ENCODE measurements at regions not wholly inside any gene's neighbourhood (a gene's known extent, or its start where the extent isn't known, plus 50 kb on each side); places are given as distances from the start of the nearest gene placed in this dataset.

DNA sequence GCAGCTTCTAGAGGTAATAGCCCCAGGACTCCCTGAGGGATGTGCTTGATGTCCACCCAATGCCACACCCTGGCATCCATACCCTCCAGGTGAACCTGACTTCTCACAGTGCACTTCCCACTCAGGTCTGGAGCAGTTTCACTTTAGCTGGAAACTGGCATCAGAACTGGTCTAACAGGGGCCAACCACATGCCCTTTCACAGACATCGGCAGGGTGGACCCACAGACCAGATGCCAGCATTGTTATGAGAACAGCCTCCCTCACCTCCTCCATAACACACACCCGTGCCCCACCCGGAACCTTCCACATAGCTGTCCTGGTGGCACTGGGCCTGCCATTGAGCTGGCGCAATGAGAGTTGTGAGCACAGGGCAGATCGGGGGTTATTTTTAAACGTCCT is 77.4 kb upstream of the GPR12 start:
- POLR2A ChIA-PET = no interaction called here
- no peak overlapping the region for H3K4me2 ChIP-seq (ENCODE audit: low read length)
- no peaks in the 10 kb centered on the region for H3K9me3 ChIP-seq (ENCODE audit: control insufficient read depth in 1 of 2, insufficient read depth in 1 of 2, low read depth in 1 of 2, low read length in 2 of 2)
- H3K36me3 ChIP-seq (ENCODE audit: control insufficient read depth in 1 of 2, insufficient read depth in 2 of 2, low read length in 2 of 2) = no peaks in the 10 kb centered on the region
- no TSS peak for BruUV-seq (replicated peaks)
- H3K9me2 ChIP-seq (ENCODE audit: insufficient read depth) = no peaks in the 10 kb centered on the region
- peaks cover 90% of the 10 kb centered on the region for H3K27me3 ChIP-seq (ENCODE audit: insufficient read depth, low read length)
- H3K4me1 ChIP-seq (ENCODE audit: control insufficient read depth in 1 of 2, insufficient read depth in 2 of 2, low read length in 2 of 2) = no peaks in the 10 kb centered on the region
- DNase-seq (ENCODE audit: low read depth, low spot score) (no peak), ATAC-seq (peak; percentile 14; the same call in 1 of the 2 replicates)
- no peak overlapping the region for H2AFZ ChIP-seq (ENCODE audit: low read depth, low read length, poor library complexity, severe bottlenecking)
- H4K20me1 ChIP-seq (ENCODE audit: insufficient read depth) = no peaks in the 10 kb centered on the region
- H3K9ac ChIP-seq (ENCODE audit: low read length) = no peak overlapping the region
- CTCF ChIA-PET = no interaction called here
- no peak overlapping the region for H3K4me3 ChIP-seq (replicated peaks in 1 of 2; ENCODE audit: low read depth in 1 of 2, low read length in 2 of 2)
- H3K27ac ChIP-seq (ENCODE audit: low read depth, low read length) = no peak overlapping the region
- TF ChIP-seq EZH2 (IDR thresholded peaks at IDR 0.05) (no peak), YY1 (IDR thresholded peaks at IDR 0.05; ENCODE audit: extremely low read depth, insufficient replicate concordance, low read depth, low read length) (no peak), SRF (IDR thresholded peaks at IDR 0.05; ENCODE audit: low read depth) (no peak), EZH2phosphoT487 (IDR thresholded peaks at IDR 0.05; ENCODE audit: borderline replicate concordance) (no peak), SP1 (IDR thresholded peaks at IDR 0.05; ENCODE audit: low read depth) (no peak), JUND (IDR thresholded peaks at IDR 0.05) (no peak)
- TF ChIP-seq, protein P1, sequence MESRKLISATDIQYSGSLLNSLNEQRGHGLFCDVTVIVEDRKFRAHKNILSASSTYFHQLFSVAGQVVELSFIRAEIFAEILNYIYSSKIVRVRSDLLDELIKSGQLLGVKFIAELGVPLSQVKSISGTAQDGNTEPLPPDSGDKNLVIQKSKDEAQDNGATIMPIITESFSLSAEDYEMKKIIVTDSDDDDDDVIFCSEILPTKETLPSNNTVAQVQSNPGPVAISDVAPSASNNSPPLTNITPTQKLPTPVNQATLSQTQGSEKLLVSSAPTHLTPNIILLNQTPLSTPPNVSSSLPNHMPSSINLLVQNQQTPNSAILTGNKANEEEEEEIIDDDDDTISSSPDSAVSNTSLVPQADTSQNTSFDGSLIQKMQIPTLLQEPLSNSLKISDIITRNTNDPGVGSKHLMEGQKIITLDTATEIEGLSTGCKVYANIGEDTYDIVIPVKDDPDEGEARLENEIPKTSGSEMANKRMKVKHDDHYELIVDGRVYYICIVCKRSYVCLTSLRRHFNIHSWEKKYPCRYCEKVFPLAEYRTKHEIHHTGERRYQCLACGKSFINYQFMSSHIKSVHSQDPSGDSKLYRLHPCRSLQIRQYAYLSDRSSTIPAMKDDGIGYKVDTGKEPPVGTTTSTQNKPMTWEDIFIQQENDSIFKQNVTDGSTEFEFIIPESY (IDR thresholded peaks at IDR 0.05; ENCODE audit: extremely low read depth, insufficient replicate concordance, low read length) = no peak
- TF ChIP-seq, protein P2, sequence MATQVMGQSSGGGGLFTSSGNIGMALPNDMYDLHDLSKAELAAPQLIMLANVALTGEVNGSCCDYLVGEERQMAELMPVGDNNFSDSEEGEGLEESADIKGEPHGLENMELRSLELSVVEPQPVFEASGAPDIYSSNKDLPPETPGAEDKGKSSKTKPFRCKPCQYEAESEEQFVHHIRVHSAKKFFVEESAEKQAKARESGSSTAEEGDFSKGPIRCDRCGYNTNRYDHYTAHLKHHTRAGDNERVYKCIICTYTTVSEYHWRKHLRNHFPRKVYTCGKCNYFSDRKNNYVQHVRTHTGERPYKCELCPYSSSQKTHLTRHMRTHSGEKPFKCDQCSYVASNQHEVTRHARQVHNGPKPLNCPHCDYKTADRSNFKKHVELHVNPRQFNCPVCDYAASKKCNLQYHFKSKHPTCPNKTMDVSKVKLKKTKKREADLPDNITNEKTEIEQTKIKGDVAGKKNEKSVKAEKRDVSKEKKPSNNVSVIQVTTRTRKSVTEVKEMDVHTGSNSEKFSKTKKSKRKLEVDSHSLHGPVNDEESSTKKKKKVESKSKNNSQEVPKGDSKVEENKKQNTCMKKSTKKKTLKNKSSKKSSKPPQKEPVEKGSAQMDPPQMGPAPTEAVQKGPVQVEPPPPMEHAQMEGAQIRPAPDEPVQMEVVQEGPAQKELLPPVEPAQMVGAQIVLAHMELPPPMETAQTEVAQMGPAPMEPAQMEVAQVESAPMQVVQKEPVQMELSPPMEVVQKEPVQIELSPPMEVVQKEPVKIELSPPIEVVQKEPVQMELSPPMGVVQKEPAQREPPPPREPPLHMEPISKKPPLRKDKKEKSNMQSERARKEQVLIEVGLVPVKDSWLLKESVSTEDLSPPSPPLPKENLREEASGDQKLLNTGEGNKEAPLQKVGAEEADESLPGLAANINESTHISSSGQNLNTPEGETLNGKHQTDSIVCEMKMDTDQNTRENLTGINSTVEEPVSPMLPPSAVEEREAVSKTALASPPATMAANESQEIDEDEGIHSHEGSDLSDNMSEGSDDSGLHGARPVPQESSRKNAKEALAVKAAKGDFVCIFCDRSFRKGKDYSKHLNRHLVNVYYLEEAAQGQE (IDR thresholded peaks at IDR 0.05; ENCODE audit: low read depth) = no peak
- TF ChIP-seq, protein P3, sequence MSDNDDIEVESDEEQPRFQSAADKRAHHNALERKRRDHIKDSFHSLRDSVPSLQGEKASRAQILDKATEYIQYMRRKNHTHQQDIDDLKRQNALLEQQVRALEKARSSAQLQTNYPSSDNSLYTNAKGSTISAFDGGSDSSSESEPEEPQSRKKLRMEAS (IDR thresholded peaks at IDR 0.05) = no peak
- intact Hi-C loops (cut with micrococcal nuclease) = no loop called here
- no peaks in the 10 kb centered on the region for H3K79me2 ChIP-seq (ENCODE audit: insufficient read depth, low read length)
- RAD21 ChIA-PET (ENCODE audit: low non-redundant PET in 1 of 2, low total read pairs in 2 of 2, uncharacterized antibody in 2 of 2, unreplicated experiment in 2 of 2) = no interaction called here
